ENCODE measurements at regions not wholly inside any gene's neighbourhood (a gene's known extent, or its start where the extent isn't known, plus 50 kb on each side); places are given as distances from the start of the nearest gene placed in this dataset.

DNA sequence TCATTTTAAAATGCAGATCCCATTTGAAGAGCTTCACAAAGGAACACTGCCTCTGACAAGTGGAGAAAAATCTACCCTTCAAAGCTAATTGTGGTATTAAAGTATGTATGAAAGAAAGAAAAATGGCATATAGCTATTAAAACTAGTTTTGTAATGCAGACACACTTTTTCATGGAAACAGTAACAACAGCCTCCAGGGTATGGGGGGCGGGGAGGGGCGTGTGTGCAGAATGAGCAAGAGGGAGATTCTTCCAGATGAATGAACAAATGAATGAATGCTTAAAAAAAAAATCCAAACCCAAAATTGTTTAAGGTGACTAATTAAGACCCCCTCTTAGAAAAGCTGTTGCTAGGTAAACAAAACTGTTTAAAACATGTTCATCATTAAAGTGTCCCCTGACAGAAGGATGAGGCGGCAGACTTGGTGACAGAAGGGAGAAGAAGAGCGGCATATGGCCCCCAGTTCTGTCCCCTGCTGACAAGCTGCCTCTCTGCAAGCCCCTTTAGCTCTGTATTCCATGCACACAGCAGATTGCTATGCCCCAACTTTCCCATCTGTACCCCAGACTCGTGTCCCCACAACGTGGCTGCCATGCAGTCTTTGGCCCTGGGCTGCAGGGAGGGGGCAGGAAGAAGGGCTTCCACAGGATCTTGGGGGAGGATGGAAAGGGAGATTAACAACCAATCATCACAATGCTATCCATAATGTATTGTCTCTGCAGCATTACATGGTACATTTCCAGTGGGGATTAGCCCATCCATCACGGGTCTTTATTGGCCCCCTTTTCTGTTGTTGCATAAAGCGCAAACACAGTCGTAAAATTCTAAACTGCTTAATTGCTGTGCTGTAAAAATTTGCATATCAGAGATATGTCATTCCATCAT lies 108.4 kb upstream of the OLIG3 start:
- TF ChIP-seq, protein P1, sequence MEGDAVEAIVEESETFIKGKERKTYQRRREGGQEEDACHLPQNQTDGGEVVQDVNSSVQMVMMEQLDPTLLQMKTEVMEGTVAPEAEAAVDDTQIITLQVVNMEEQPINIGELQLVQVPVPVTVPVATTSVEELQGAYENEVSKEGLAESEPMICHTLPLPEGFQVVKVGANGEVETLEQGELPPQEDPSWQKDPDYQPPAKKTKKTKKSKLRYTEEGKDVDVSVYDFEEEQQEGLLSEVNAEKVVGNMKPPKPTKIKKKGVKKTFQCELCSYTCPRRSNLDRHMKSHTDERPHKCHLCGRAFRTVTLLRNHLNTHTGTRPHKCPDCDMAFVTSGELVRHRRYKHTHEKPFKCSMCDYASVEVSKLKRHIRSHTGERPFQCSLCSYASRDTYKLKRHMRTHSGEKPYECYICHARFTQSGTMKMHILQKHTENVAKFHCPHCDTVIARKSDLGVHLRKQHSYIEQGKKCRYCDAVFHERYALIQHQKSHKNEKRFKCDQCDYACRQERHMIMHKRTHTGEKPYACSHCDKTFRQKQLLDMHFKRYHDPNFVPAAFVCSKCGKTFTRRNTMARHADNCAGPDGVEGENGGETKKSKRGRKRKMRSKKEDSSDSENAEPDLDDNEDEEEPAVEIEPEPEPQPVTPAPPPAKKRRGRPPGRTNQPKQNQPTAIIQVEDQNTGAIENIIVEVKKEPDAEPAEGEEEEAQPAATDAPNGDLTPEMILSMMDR (IDR thresholded peaks at IDR 0.05) = no peak
- no peak for TF ChIP-seq POLR2A (IDR thresholded peaks at IDR 0.05)

Data from lower leg skin (tissue), 3 donors.